GM12872 (cell line): ENCODE measurements at regions not wholly inside any gene's neighbourhood (a gene's known extent, or its start where the extent isn't known, plus 50 kb on each side); places are given as distances from the start of the nearest gene placed in this dataset.

Experiments
- TF ChIP-seq, protein P1 (sequence below): IDR thresholded peaks from 3 replicates; pipeline ENCODE4 v1.5.1; 2011; ENCODE audit warnings: low read depth, mild to moderate bottlenecking, low read length, moderate library complexity; ENCODE audit not compliant: insufficient read depth

DNA sequence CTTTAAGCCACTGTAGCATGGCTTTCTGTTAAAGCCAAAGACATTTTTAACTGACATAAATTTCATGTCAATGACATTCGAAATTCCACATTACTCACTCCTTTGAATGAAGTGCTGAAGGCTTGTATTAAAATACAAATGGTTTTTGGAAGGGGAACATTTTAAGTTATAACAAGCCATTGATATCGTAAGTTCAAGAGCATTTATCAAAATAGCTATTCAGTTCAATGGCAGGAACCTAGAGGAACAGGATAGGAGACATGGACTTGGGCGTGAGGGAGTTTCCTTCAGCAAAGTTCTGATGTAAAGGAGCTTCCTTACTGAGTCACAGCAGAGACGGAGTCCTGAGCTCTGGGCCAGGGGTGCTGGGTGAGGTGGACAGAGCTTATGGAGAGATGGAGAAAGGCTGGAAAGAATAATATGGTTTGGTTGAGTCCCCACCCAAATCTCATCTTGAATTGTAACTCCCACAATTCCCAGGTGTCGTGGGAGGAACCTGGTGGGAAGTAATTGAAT lies 631.8 kb downstream of the BNC2 start:
- TF ChIP-seq, protein P1, sequence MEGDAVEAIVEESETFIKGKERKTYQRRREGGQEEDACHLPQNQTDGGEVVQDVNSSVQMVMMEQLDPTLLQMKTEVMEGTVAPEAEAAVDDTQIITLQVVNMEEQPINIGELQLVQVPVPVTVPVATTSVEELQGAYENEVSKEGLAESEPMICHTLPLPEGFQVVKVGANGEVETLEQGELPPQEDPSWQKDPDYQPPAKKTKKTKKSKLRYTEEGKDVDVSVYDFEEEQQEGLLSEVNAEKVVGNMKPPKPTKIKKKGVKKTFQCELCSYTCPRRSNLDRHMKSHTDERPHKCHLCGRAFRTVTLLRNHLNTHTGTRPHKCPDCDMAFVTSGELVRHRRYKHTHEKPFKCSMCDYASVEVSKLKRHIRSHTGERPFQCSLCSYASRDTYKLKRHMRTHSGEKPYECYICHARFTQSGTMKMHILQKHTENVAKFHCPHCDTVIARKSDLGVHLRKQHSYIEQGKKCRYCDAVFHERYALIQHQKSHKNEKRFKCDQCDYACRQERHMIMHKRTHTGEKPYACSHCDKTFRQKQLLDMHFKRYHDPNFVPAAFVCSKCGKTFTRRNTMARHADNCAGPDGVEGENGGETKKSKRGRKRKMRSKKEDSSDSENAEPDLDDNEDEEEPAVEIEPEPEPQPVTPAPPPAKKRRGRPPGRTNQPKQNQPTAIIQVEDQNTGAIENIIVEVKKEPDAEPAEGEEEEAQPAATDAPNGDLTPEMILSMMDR = no peak

DNA sequence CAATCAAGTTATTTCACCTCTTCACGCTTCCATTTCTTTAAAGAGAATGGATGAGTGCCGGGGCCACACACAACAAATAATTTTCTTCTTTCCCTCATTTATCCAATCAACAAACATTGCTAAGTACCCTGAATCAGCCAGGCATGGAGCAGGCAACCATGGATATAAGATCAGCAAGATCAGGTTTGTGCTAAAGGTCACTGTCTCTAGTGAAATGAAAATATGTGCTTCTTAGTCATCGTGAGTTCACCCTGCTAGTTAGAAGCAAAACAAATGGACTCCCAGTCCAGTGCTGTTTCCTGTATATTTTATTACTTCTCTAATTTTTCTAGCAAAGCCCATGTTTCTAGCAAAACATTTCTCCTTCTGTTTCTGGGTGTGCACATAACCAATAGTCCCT lies 629.2 kb downstream of the BNC2 start:
- TF ChIP-seq, protein P1 = no peak

DNA sequence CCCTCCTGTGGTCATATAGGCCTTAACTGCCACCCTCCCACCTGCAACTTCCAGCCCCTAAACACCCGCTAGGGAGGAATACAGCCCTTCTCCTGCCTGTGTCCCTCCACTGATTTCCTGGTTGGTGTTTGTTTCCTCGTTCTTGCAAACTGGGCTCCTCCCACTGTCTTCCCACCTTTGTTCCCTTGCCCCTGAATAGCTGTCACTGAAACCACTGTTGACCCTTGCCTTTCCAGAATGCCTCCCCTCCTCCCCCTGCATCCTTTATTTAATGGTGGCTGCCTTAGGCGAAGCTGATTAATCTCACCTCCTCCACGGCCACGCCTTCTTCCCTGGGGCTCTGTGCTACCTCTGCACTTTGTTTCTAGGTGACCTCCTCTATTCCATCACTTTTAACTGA lies 626.7 kb downstream of the BNC2 start:
- TF ChIP-seq, protein P1 = no peak

DNA sequence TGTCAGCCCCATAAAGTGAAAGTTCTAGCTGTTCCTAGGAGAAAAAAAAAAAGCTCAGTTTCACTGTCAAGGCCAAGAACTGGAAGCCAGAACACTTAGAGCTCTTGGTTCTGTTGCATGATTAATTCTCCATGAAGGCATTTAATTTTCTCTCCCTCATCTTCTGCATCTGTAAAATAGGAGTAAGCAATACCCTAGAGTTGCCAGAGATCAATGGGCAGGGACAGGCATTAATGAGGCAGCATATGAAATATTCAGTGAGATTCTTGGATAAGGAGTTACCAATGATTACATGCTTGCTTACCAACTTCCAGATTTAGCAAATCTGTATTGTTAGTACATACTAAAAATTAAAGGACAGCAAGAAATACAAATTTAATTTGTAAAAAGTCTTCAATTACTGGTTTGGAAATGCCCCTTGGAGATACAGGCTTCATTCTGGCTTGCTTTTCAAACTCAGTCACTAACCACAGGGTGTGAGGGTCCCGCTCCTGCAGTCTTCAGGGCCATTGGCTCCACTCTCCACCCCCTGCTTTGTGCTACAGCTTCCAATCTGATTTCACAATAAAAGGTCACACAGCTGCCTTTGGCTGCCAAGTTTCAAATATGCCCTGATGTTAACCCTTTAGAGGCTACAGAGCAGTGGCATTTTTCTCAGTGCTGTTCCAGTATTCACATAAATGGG lies 624.6 kb downstream of the BNC2 start:
- TF ChIP-seq, protein P1 = no peak

- TF ChIP-seq, protein P1 = no peak
Observed at GRCh38 chr9:16246785-16247184, 623.7 kb downstream of the BNC2 start.

GRCh38 chr9:16247188-16247875 lies 623.1 kb downstream of the BNC2 start:
- TF ChIP-seq, protein P1 = no peak

DNA sequence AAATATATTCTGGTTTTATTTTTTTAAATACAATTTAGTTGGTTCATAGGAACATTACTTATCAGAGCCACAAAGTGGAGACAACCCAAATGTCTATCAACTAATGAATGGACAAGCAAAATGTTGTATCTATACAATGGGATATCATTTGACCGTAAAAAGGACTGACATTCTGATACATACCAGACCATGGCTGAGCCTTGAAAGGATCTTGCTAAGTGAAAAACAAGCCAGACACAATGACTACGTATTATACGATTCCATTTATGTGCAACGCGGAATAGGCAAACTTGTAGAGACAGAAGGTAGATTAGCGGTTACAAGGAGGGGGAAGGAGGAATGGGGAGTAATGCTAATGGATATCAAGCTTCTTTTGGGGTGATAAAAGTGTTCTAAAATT lies 621.6 kb downstream of the BNC2 start:
- TF ChIP-seq, protein P1 = no peak
